H9 (cell line): ENCODE measurements at regions not wholly inside any gene's neighbourhood (a gene's known extent, or its start where the extent isn't known, plus 50 kb on each side); places are given as distances from the start of the nearest gene placed in this dataset.
A peak's percentile ranks its signal among the peaks of the same experiment; 100 is the strongest.

Experiments
- DNase-seq: peaks from one replicate; pipeline ENCODE4 v3.0.0-alpha.2; 2017
- H2AFZ ChIP-seq: one replicate; pipeline ENCODE4 v1.6.1; 2013; ENCODE audit warnings: mild to moderate bottlenecking, low read length, control low read depth, moderate library complexity
- H2AK5ac ChIP-seq: 2 replicates; pipeline ENCODE4 v1.6.1; 2013; ENCODE audit warnings: low read length, control low read depth, mixed read lengths; ENCODE audit not compliant: insufficient read length
- H2BK120ac ChIP-seq: one replicate; pipeline ENCODE4 v1.6.1; 2013; ENCODE audit warnings: low read depth, mild to moderate bottlenecking, low read length, control low read depth, inconsistent platforms; ENCODE audit not compliant: poor library complexity, severe bottlenecking
- H2BK12ac ChIP-seq: 2 replicates; pipeline ENCODE4 v1.6.1; 2013; ENCODE audit warnings: low read length, control low read depth, mixed read lengths, low read depth; ENCODE audit not compliant: insufficient read length
- H2BK15ac ChIP-seq: 2 replicates; pipeline ENCODE4 v1.6.1; 2013; ENCODE audit warnings: low read depth, low read length, control low read depth
- H2BK20ac ChIP-seq: one replicate; pipeline ENCODE4 v1.6.1; 2013; ENCODE audit warnings: low read depth, mild to moderate bottlenecking, low read length, control low read depth, inconsistent platforms; ENCODE audit not compliant: poor library complexity, severe bottlenecking
- H2BK5ac ChIP-seq: 2 replicates; pipeline ENCODE4 v1.6.1; 2013; ENCODE audit warnings: low read length, control low read depth, mixed read lengths; ENCODE audit not compliant: insufficient read length
- H3K14ac ChIP-seq: 2 replicates; pipeline ENCODE4 v1.6.1; 2013; ENCODE audit warnings: low read length, control low read depth; ENCODE audit not compliant: insufficient read depth
- H3K18ac ChIP-seq: 2 replicates; pipeline ENCODE4 v1.6.1; 2013; ENCODE audit warnings: low read depth, mild to moderate bottlenecking, mixed read lengths, low read length, control low read depth; ENCODE audit not compliant: insufficient read length
- H3K23ac ChIP-seq: 2 replicates; pipeline ENCODE4 v1.6.1; 2013; ENCODE audit warnings: low read length, control low read depth, mixed read lengths, low read depth; ENCODE audit not compliant: insufficient read length
- H3K23me2 ChIP-seq: 2 replicates; pipeline ENCODE4 v1.6.1; 2013; ENCODE audit warnings: low read depth, mild to moderate bottlenecking, mixed read lengths, low read length, control low read depth; ENCODE audit not compliant: insufficient read length, poor library complexity, severe bottlenecking
- H3K27ac ChIP-seq: 2 replicates; pipeline ENCODE4 v1.5.1; 2013; ENCODE audit warnings: low read length, control low read depth, mixed read lengths, low read depth; ENCODE audit not compliant: insufficient read length
- H3K27me3 ChIP-seq: 2 replicates; pipeline ENCODE4 v1.6.1; 2013; ENCODE audit warnings: low read length, control low read depth, inconsistent platforms; ENCODE audit not compliant: insufficient read depth
- H3K4ac ChIP-seq: 2 replicates; pipeline ENCODE4 v1.6.1; 2013; ENCODE audit warnings: low read depth, mild to moderate bottlenecking, control low read depth, inconsistent platforms, low read length, moderate library complexity
- H3K4me1 ChIP-seq: 2 replicates; pipeline ENCODE4 v1.6.1; 2013; ENCODE audit warnings: low read length, control low read depth, inconsistent platforms; ENCODE audit not compliant: insufficient read depth
- H3K4me2 ChIP-seq: 2 replicates; pipeline ENCODE4 v1.6.1; 2013; ENCODE audit warnings: low read length, control low read depth, mixed read lengths; ENCODE audit not compliant: insufficient read length, insufficient read depth
- H3K56ac ChIP-seq: 2 replicates; pipeline ENCODE4 v1.6.1; 2013; ENCODE audit warnings: low read depth, mild to moderate bottlenecking, mixed read lengths, low read length, control low read depth; ENCODE audit not compliant: insufficient read length
- H3K79me1 ChIP-seq: 2 replicates; pipeline ENCODE4 v1.6.1; 2013; ENCODE audit warnings: low read depth, mild to moderate bottlenecking, moderate library complexity, low read length, control low read depth, inconsistent platforms; ENCODE audit not compliant: insufficient read depth, poor library complexity, severe bottlenecking
- H3K79me2 ChIP-seq: 2 replicates; pipeline ENCODE4 v1.6.1; 2013; ENCODE audit warnings: low read length, control low read depth, inconsistent platforms; ENCODE audit not compliant: insufficient read depth
- H3K9ac ChIP-seq: 2 replicates; pipeline ENCODE4 v1.6.1; 2013; ENCODE audit warnings: low read length, control low read depth, mixed read lengths; ENCODE audit not compliant: insufficient read length; ENCODE audit errors: extremely low read depth
- H3K9me3 ChIP-seq: one replicate; pipeline ENCODE4 v1.6.1; 2013; ENCODE audit warnings: low read depth, low read length, inconsistent platforms; ENCODE audit not compliant: control insufficient read depth
- H3T11ph ChIP-seq: one replicate; pipeline ENCODE4 v1.6.1; 2013; ENCODE audit warnings: mild to moderate bottlenecking, low read length, control low read depth, inconsistent platforms
- H4K20me1 ChIP-seq: one replicate; pipeline ENCODE4 v1.6.1; 2013; ENCODE audit not compliant: control insufficient read depth, insufficient read length, insufficient read depth
- H4K5ac ChIP-seq: 2 replicates; pipeline ENCODE4 v1.6.1; 2013; ENCODE audit warnings: low read depth, mild to moderate bottlenecking, mixed read lengths, low read length, control low read depth; ENCODE audit not compliant: insufficient read length
- H4K8ac ChIP-seq: replicated peaks from 2 replicates; pipeline ENCODE4 v1.6.1; 2013; ENCODE audit warnings: low read length, control low read depth, mixed read lengths, low read depth; ENCODE audit not compliant: insufficient read length
- H4K91ac ChIP-seq: 2 replicates; pipeline ENCODE4 v1.6.1; 2013; ENCODE audit warnings: low read depth, mild to moderate bottlenecking, moderate library complexity, mixed read lengths, low read length, control low read depth; ENCODE audit not compliant: insufficient read length
- H3K27ac Mint-ChIP-seq, 3 experiments: 2 replicates in 2 of 3; 3 replicates in 1 of 3; pipeline ENCODE4 v1.8.0; 2020 to 2021; ENCODE audit warnings: mixed read lengths in 3 of 3, mild to moderate bottlenecking in 1 of 3, moderate library complexity in 1 of 3
- H3K27me3 Mint-ChIP-seq: 2 replicates; pipeline ENCODE4 v1.8.0; 2021; ENCODE audit warnings: low read depth, mild to moderate bottlenecking, moderate library complexity, mixed read lengths
- H3K36me3 Mint-ChIP-seq, 3 experiments: 2 replicates in 2 of 3; 3 replicates in 1 of 3; pipeline ENCODE4 v1.8.0; 2020 to 2021; ENCODE audit warnings: low read depth in 3 of 3, mixed read lengths in 3 of 3; ENCODE audit not compliant: insufficient read depth in 1 of 3
- H3K4me1 Mint-ChIP-seq, 2 experiments: 2 replicates each; pipeline ENCODE4 v1.8.0; 2020; ENCODE audit warnings: mixed read lengths in 2 of 2
- H3K4me3 Mint-ChIP-seq, 2 experiments: 2 replicates in 1 of 2; 3 replicates in 1 of 2; pipeline ENCODE4 v1.8.0; 2020 to 2021; ENCODE audit warnings: mild to moderate bottlenecking in 2 of 2, mixed read lengths in 2 of 2, moderate library complexity in 1 of 2
- H3K9me3 Mint-ChIP-seq, 2 experiments: 2 replicates in 1 of 2; 3 replicates in 1 of 2; pipeline ENCODE4 v1.8.0; 2020; ENCODE audit warnings: mild to moderate bottlenecking in 2 of 2, mixed read lengths in 2 of 2, moderate library complexity in 1 of 2
- CTCF ChIP-seq: fragments of 200-600 bp; sonication (generic); conservative IDR thresholded peaks from 3 replicates; pipeline ENCODE4 v1.8.0; 2021; ENCODE audit warnings: antibody characterized with exemption, mild to moderate bottlenecking
- WGBS: extraction: QIAGEN DNeasy Blood & Tissue Kit; methylation state at CpG from one replicate; pipeline ENCODE4 v1.1.7; 2013; ENCODE audit warnings: missing lambda C conversion rate, low lambda C conversion rate, mixed read lengths; ENCODE audit not compliant: insufficient read length; ENCODE audit errors: extremely low coverage; 5-methylcytosine and 5-hydroxymethylcytosine counted together

GRCh38 chr7:3193379-3194120, 107.5 kb upstream of the SDK1 start:
- Histone ChIP-seq H3T11ph (peak overlapping the region; percentile 46), H3K4ac (peak overlapping the region; percentile 63; the same call in 1 of the 2 replicates), H3K79me2 (no peaks in the 10 kb centered on the region), H2AK5ac (peak overlapping the region; percentile 62), H3K27me3 (no peaks in the 10 kb centered on the region), H2BK120ac (peak overlapping the region; percentile 91), H3K23ac (no peak overlapping the region), H4K91ac (peak overlapping the region; percentile 28), H3K79me1 (no peaks in the 10 kb centered on the region), H3K23me2 (peaks cover 4% of the 10 kb centered on the region), H2BK12ac (peak overlapping the region; percentile 88), H3K18ac (peak overlapping the region; percentile 91), H3K4me1 (peaks cover 7% of the 10 kb centered on the region; the same call in 1 of the 2 replicates), H3K27ac (peak overlapping the region; percentile 72), H2AFZ (no peak overlapping the region), H3K14ac (peak overlapping the region; percentile 56; the same call in 1 of the 2 replicates), H2BK20ac (peak overlapping the region; percentile 90), H2BK5ac (no peak overlapping the region), H4K20me1 (no peaks in the 10 kb centered on the region), H3K9ac (no peak overlapping the region), H2BK15ac (no peak overlapping the region), H3K56ac (no peak overlapping the region), H4K8ac (no peak overlapping the region), H4K5ac (no peak overlapping the region), H3K4me2 (peak overlapping the region; percentile 5), H3K9me3 (no peaks in the 10 kb centered on the region)
- Mint-ChIP-seq H3K4me1 (peaks cover 68 to 72% of the 10 kb centered on the region in 2 experiments), H3K27ac (peak overlapping the region; percentile 97 to 99 (median 99)), H3K9me3 (peaks cover 10 to 17% of the 10 kb centered on the region in 2 experiments), H3K4me3 (no peak overlapping the region; a peak in 1 of 5 replicates), H3K36me3 (peaks cover 0 to 11% (median 0%) of the 10 kb centered on the region in 3 experiments; a peak in 4 of 7 replicates), H3K27me3 (no peaks in the 10 kb centered on the region; the same call in 1 of the 2 replicates)
- no peak for DNase-seq
- WGBS, result no CpG with 5 or more reads among the region's 9 CpGs
- no peak for TF ChIP-seq CTCF
